H9 (cell line): ENCODE measurements at regions not wholly inside any gene's neighbourhood (a gene's known extent, or its start where the extent isn't known, plus 50 kb on each side); places are given as distances from the start of the nearest gene placed in this dataset.

Source experiments
- DNase-seq: peaks from one replicate; pipeline ENCODE4 v3.0.0-alpha.2; 2017
- H2AFZ ChIP-seq: one replicate; pipeline ENCODE4 v1.6.1; 2013; ENCODE audit warnings: mild to moderate bottlenecking, low read length, control low read depth, moderate library complexity
- H2AK5ac ChIP-seq: 2 replicates; pipeline ENCODE4 v1.6.1; 2013; ENCODE audit warnings: low read length, control low read depth, mixed read lengths; ENCODE audit not compliant: insufficient read length
- H2BK120ac ChIP-seq: one replicate; pipeline ENCODE4 v1.6.1; 2013; ENCODE audit warnings: low read depth, mild to moderate bottlenecking, low read length, control low read depth, inconsistent platforms; ENCODE audit not compliant: poor library complexity, severe bottlenecking
- H2BK12ac ChIP-seq: 2 replicates; pipeline ENCODE4 v1.6.1; 2013; ENCODE audit warnings: low read length, control low read depth, mixed read lengths, low read depth; ENCODE audit not compliant: insufficient read length
- H2BK15ac ChIP-seq: 2 replicates; pipeline ENCODE4 v1.6.1; 2013; ENCODE audit warnings: low read depth, low read length, control low read depth
- H2BK20ac ChIP-seq: one replicate; pipeline ENCODE4 v1.6.1; 2013; ENCODE audit warnings: low read depth, mild to moderate bottlenecking, low read length, control low read depth, inconsistent platforms; ENCODE audit not compliant: poor library complexity, severe bottlenecking
- H2BK5ac ChIP-seq: 2 replicates; pipeline ENCODE4 v1.6.1; 2013; ENCODE audit warnings: low read length, control low read depth, mixed read lengths; ENCODE audit not compliant: insufficient read length
- H3K14ac ChIP-seq: 2 replicates; pipeline ENCODE4 v1.6.1; 2013; ENCODE audit warnings: low read length, control low read depth; ENCODE audit not compliant: insufficient read depth
- H3K18ac ChIP-seq: 2 replicates; pipeline ENCODE4 v1.6.1; 2013; ENCODE audit warnings: low read depth, mild to moderate bottlenecking, mixed read lengths, low read length, control low read depth; ENCODE audit not compliant: insufficient read length
- H3K23ac ChIP-seq: 2 replicates; pipeline ENCODE4 v1.6.1; 2013; ENCODE audit warnings: low read length, control low read depth, mixed read lengths, low read depth; ENCODE audit not compliant: insufficient read length
- H3K23me2 ChIP-seq: 2 replicates; pipeline ENCODE4 v1.6.1; 2013; ENCODE audit warnings: low read depth, mild to moderate bottlenecking, mixed read lengths, low read length, control low read depth; ENCODE audit not compliant: insufficient read length, poor library complexity, severe bottlenecking
- H3K27ac ChIP-seq: 2 replicates; pipeline ENCODE4 v1.5.1; 2013; ENCODE audit warnings: low read length, control low read depth, mixed read lengths, low read depth; ENCODE audit not compliant: insufficient read length
- H3K27me3 ChIP-seq: 2 replicates; pipeline ENCODE4 v1.6.1; 2013; ENCODE audit warnings: low read length, control low read depth, inconsistent platforms; ENCODE audit not compliant: insufficient read depth
- H3K4ac ChIP-seq: 2 replicates; pipeline ENCODE4 v1.6.1; 2013; ENCODE audit warnings: low read depth, mild to moderate bottlenecking, control low read depth, inconsistent platforms, low read length, moderate library complexity
- H3K4me1 ChIP-seq: 2 replicates; pipeline ENCODE4 v1.6.1; 2013; ENCODE audit warnings: low read length, control low read depth, inconsistent platforms; ENCODE audit not compliant: insufficient read depth
- H3K4me2 ChIP-seq: 2 replicates; pipeline ENCODE4 v1.6.1; 2013; ENCODE audit warnings: low read length, control low read depth, mixed read lengths; ENCODE audit not compliant: insufficient read length, insufficient read depth
- H3K56ac ChIP-seq: 2 replicates; pipeline ENCODE4 v1.6.1; 2013; ENCODE audit warnings: low read depth, mild to moderate bottlenecking, mixed read lengths, low read length, control low read depth; ENCODE audit not compliant: insufficient read length
- H3K79me1 ChIP-seq: 2 replicates; pipeline ENCODE4 v1.6.1; 2013; ENCODE audit warnings: low read depth, mild to moderate bottlenecking, moderate library complexity, low read length, control low read depth, inconsistent platforms; ENCODE audit not compliant: insufficient read depth, poor library complexity, severe bottlenecking
- H3K79me2 ChIP-seq: 2 replicates; pipeline ENCODE4 v1.6.1; 2013; ENCODE audit warnings: low read length, control low read depth, inconsistent platforms; ENCODE audit not compliant: insufficient read depth
- H3K9ac ChIP-seq: 2 replicates; pipeline ENCODE4 v1.6.1; 2013; ENCODE audit warnings: low read length, control low read depth, mixed read lengths; ENCODE audit not compliant: insufficient read length; ENCODE audit errors: extremely low read depth
- H3K9me3 ChIP-seq: one replicate; pipeline ENCODE4 v1.6.1; 2013; ENCODE audit warnings: low read depth, low read length, inconsistent platforms; ENCODE audit not compliant: control insufficient read depth
- H3T11ph ChIP-seq: one replicate; pipeline ENCODE4 v1.6.1; 2013; ENCODE audit warnings: mild to moderate bottlenecking, low read length, control low read depth, inconsistent platforms
- H4K20me1 ChIP-seq: one replicate; pipeline ENCODE4 v1.6.1; 2013; ENCODE audit not compliant: control insufficient read depth, insufficient read length, insufficient read depth
- H4K5ac ChIP-seq: 2 replicates; pipeline ENCODE4 v1.6.1; 2013; ENCODE audit warnings: low read depth, mild to moderate bottlenecking, mixed read lengths, low read length, control low read depth; ENCODE audit not compliant: insufficient read length
- H4K8ac ChIP-seq: replicated peaks from 2 replicates; pipeline ENCODE4 v1.6.1; 2013; ENCODE audit warnings: low read length, control low read depth, mixed read lengths, low read depth; ENCODE audit not compliant: insufficient read length
- H4K91ac ChIP-seq: 2 replicates; pipeline ENCODE4 v1.6.1; 2013; ENCODE audit warnings: low read depth, mild to moderate bottlenecking, moderate library complexity, mixed read lengths, low read length, control low read depth; ENCODE audit not compliant: insufficient read length
- H3K27ac Mint-ChIP-seq, 3 experiments: 2 replicates in 2 of 3; 3 replicates in 1 of 3; pipeline ENCODE4 v1.8.0; 2020 to 2021; ENCODE audit warnings: mixed read lengths in 3 of 3, mild to moderate bottlenecking in 1 of 3, moderate library complexity in 1 of 3
- H3K27me3 Mint-ChIP-seq: 2 replicates; pipeline ENCODE4 v1.8.0; 2021; ENCODE audit warnings: low read depth, mild to moderate bottlenecking, moderate library complexity, mixed read lengths
- H3K36me3 Mint-ChIP-seq, 3 experiments: 2 replicates in 2 of 3; 3 replicates in 1 of 3; pipeline ENCODE4 v1.8.0; 2020 to 2021; ENCODE audit warnings: low read depth in 3 of 3, mixed read lengths in 3 of 3; ENCODE audit not compliant: insufficient read depth in 1 of 3
- H3K4me1 Mint-ChIP-seq, 2 experiments: 2 replicates each; pipeline ENCODE4 v1.8.0; 2020; ENCODE audit warnings: mixed read lengths in 2 of 2
- H3K4me3 Mint-ChIP-seq, 2 experiments: 2 replicates in 1 of 2; 3 replicates in 1 of 2; pipeline ENCODE4 v1.8.0; 2020 to 2021; ENCODE audit warnings: mild to moderate bottlenecking in 2 of 2, mixed read lengths in 2 of 2, moderate library complexity in 1 of 2
- H3K9me3 Mint-ChIP-seq, 2 experiments: 2 replicates in 1 of 2; 3 replicates in 1 of 2; pipeline ENCODE4 v1.8.0; 2020; ENCODE audit warnings: mild to moderate bottlenecking in 2 of 2, mixed read lengths in 2 of 2, moderate library complexity in 1 of 2
- WGBS: extraction: QIAGEN DNeasy Blood & Tissue Kit; methylation state at CpG from one replicate; pipeline ENCODE4 v1.1.7; 2013; ENCODE audit warnings: missing lambda C conversion rate, low lambda C conversion rate, mixed read lengths; ENCODE audit not compliant: insufficient read length; ENCODE audit errors: extremely low coverage; 5-methylcytosine and 5-hydroxymethylcytosine counted together
- TF ChIP-seq, protein P1 (sequence below): fragments of 200-600 bp; sonication (generic); conservative IDR thresholded peaks from 3 replicates; pipeline ENCODE4 v1.8.0; 2021; ENCODE audit warnings: antibody characterized with exemption, mild to moderate bottlenecking

- Histone ChIP-seq H3K27me3 (no peaks in the 10 kb centered on the region), H4K8ac (no peak overlapping the region), H4K20me1 (no peaks in the 10 kb centered on the region), H4K5ac (no peak overlapping the region), H4K91ac (no peak overlapping the region), H3K56ac (no peak overlapping the region), H2BK120ac (no peak overlapping the region), H3K4me1 (peaks cover 3% of the 10 kb centered on the region; the same call in 1 of the 2 replicates), H3K18ac (no peak overlapping the region), H2BK12ac (no peak overlapping the region), H3K9ac (no peak overlapping the region), H3K23me2 (no peaks in the 10 kb centered on the region), H2AK5ac (no peak overlapping the region), H2BK15ac (no peak overlapping the region), H3K14ac (no peak overlapping the region), H2BK5ac (no peak overlapping the region), H3K23ac (no peak overlapping the region), H3K4me2 (no peak overlapping the region), H2BK20ac (no peak overlapping the region), H3K9me3 (no peaks in the 10 kb centered on the region), H3K27ac (no peak overlapping the region), H2AFZ (no peak overlapping the region), H3K4ac (no peak overlapping the region), H3K79me1 (no peaks in the 10 kb centered on the region), H3K79me2 (no peaks in the 10 kb centered on the region), H3T11ph (no peak overlapping the region)
- WGBS: no CpG with 5 or more reads among the region's 4 CpGs
- Mint-ChIP-seq H3K4me1 (peaks cover 19 to 20% of the 10 kb centered on the region in 2 experiments), H3K4me3 (no peak overlapping the region), H3K27me3 (no peaks in the 10 kb centered on the region), H3K9me3 (no peaks in the 10 kb centered on the region; a peak in 1 of 5 replicates), H3K36me3 (no peaks in the 10 kb centered on the region; a peak in 2 of 7 replicates), H3K27ac (no peak overlapping the region)
- TF ChIP-seq, protein P1, sequence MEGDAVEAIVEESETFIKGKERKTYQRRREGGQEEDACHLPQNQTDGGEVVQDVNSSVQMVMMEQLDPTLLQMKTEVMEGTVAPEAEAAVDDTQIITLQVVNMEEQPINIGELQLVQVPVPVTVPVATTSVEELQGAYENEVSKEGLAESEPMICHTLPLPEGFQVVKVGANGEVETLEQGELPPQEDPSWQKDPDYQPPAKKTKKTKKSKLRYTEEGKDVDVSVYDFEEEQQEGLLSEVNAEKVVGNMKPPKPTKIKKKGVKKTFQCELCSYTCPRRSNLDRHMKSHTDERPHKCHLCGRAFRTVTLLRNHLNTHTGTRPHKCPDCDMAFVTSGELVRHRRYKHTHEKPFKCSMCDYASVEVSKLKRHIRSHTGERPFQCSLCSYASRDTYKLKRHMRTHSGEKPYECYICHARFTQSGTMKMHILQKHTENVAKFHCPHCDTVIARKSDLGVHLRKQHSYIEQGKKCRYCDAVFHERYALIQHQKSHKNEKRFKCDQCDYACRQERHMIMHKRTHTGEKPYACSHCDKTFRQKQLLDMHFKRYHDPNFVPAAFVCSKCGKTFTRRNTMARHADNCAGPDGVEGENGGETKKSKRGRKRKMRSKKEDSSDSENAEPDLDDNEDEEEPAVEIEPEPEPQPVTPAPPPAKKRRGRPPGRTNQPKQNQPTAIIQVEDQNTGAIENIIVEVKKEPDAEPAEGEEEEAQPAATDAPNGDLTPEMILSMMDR: no peak
- DNase-seq: no peak
These were observed 137.4 kb upstream of the COX10 start for GRCh38 chr17:13931800-13932460.
